ENCODE measurements at regions not wholly inside any gene's neighbourhood (a gene's known extent, or its start where the extent isn't known, plus 50 kb on each side); places are given as distances from the start of the nearest gene placed in this dataset.

GRCh38 chr11:19352072-19352770 lies 111.5 kb upstream of the E2F8 start:
- H2AFZ ChIP-seq (ENCODE audit: low read depth, low read length), result no peak overlapping the region
- no peak overlapping the region for H3K4me3 ChIP-seq (ENCODE audit: low read length)

GRCh38 chr11:19351426-19351825 lies 110.7 kb upstream of the E2F8 start:
- no peaks in the 10 kb centered on the region for H3K9me3 ChIP-seq (ENCODE audit: insufficient read depth, low read length)
- TF ChIP-seq CTCF (IDR thresholded peaks at IDR 0.05; ENCODE audit: low read depth, low read length), result no peak
- no peak for TF ChIP-seq EZH2phosphoT487 (IDR thresholded peaks at IDR 0.05; ENCODE audit: low read depth)
- no peak overlapping the region for H3K4me2 ChIP-seq (ENCODE audit: low read length)
- H2AFZ ChIP-seq (ENCODE audit: low read depth, low read length), result no peak overlapping the region
- H3K27ac ChIP-seq (ENCODE audit: low read length), result no peak overlapping the region
- H3K27me3 ChIP-seq (ENCODE audit: low read depth, low read length), result peaks cover 62% of the 10 kb centered on the region
- no peaks in the 10 kb centered on the region for H3K36me3 ChIP-seq (replicated peaks; ENCODE audit: low read depth, low read length)
- H3K9ac ChIP-seq (ENCODE audit: low read length), result no peak overlapping the region
- no peak overlapping the region for H3K4me3 ChIP-seq (ENCODE audit: low read length)
- no peaks in the 10 kb centered on the region for H4K20me1 ChIP-seq (ENCODE audit: insufficient read depth, low read length)
- no peaks in the 10 kb centered on the region for H3K79me2 ChIP-seq (ENCODE audit: low read length)
- H3K4me1 ChIP-seq (ENCODE audit: low read length), result no peaks in the 10 kb centered on the region

More at GRCh38 chr11:19352072-19352770, 111.5 kb upstream of the E2F8 start:
- Histone ChIP-seq H3K9ac (ENCODE audit: low read length) (no peak overlapping the region), H3K36me3 (replicated peaks; ENCODE audit: low read depth, low read length) (no peaks in the 10 kb centered on the region), H3K9me3 (ENCODE audit: insufficient read depth, low read length) (no peaks in the 10 kb centered on the region), H3K27ac (ENCODE audit: low read length) (no peak overlapping the region), H3K4me2 (ENCODE audit: low read length) (no peak overlapping the region), H4K20me1 (ENCODE audit: insufficient read depth, low read length) (no peaks in the 10 kb centered on the region), H3K79me2 (ENCODE audit: low read length) (no peaks in the 10 kb centered on the region), H3K27me3 (ENCODE audit: low read depth, low read length) (peaks cover 63% of the 10 kb centered on the region), H3K4me1 (ENCODE audit: low read length) (no peaks in the 10 kb centered on the region)
- TF ChIP-seq CTCF (IDR thresholded peaks at IDR 0.05; ENCODE audit: low read depth, low read length) (no peak), EZH2phosphoT487 (IDR thresholded peaks at IDR 0.05; ENCODE audit: low read depth) (no peak)

- no peaks in the 10 kb centered on the region for H3K79me2 ChIP-seq (ENCODE audit: low read length)
- no peaks in the 10 kb centered on the region for H3K4me1 ChIP-seq (ENCODE audit: low read length)
- no peaks in the 10 kb centered on the region for H3K36me3 ChIP-seq (replicated peaks; ENCODE audit: low read depth, low read length)
- no peak overlapping the region for H3K4me2 ChIP-seq (ENCODE audit: low read length)
- no peak overlapping the region for H3K9ac ChIP-seq (ENCODE audit: low read length)
- no peaks in the 10 kb centered on the region for H4K20me1 ChIP-seq (ENCODE audit: insufficient read depth, low read length)
- no peak overlapping the region for H3K27ac ChIP-seq (ENCODE audit: low read length)
- no peak overlapping the region for H2AFZ ChIP-seq (ENCODE audit: low read depth, low read length)
- H3K9me3 ChIP-seq (ENCODE audit: insufficient read depth, low read length), result no peaks in the 10 kb centered on the region
- TF ChIP-seq EZH2phosphoT487 (IDR thresholded peaks at IDR 0.05; ENCODE audit: low read depth), result no peak
- no peak for TF ChIP-seq CTCF (IDR thresholded peaks at IDR 0.05; ENCODE audit: low read depth, low read length)
- H3K4me3 ChIP-seq (ENCODE audit: low read length), result no peak overlapping the region
- peaks cover 50% of the 10 kb centered on the region for H3K27me3 ChIP-seq (ENCODE audit: low read depth, low read length)
These were observed 109.4 kb upstream of the E2F8 start for GRCh38 chr11:19350160-19350559.

- Histone ChIP-seq H3K9ac (ENCODE audit: low read length) (no peak overlapping the region), H3K4me2 (ENCODE audit: low read length) (no peak overlapping the region), H3K27me3 (ENCODE audit: low read depth, low read length) (peaks cover 43% of the 10 kb centered on the region), H3K79me2 (ENCODE audit: low read length) (no peaks in the 10 kb centered on the region), H3K4me1 (ENCODE audit: low read length) (no peaks in the 10 kb centered on the region), H4K20me1 (ENCODE audit: insufficient read depth, low read length) (no peaks in the 10 kb centered on the region), H3K4me3 (ENCODE audit: low read length) (no peak overlapping the region), H3K36me3 (replicated peaks; ENCODE audit: low read depth, low read length) (no peaks in the 10 kb centered on the region), H2AFZ (ENCODE audit: low read depth, low read length) (no peak overlapping the region), H3K27ac (ENCODE audit: low read length) (no peak overlapping the region), H3K9me3 (ENCODE audit: insufficient read depth, low read length) (no peaks in the 10 kb centered on the region)
- TF ChIP-seq EZH2phosphoT487 (IDR thresholded peaks at IDR 0.05; ENCODE audit: low read depth) (no peak), CTCF (IDR thresholded peaks at IDR 0.05; ENCODE audit: low read depth, low read length) (no peak)
These were observed 108.7 kb upstream of the E2F8 start for GRCh38 chr11:19349340-19350025.
